Left cardiac atrium (tissue), 4 donors: ENCODE measurements at regions not wholly inside any gene's neighbourhood (a gene's known extent, or its start where the extent isn't known, plus 50 kb on each side); places are given as distances from the start of the nearest gene placed in this dataset.

Experiments used
- ATAC-seq, 2 donors: fragments of 200-7000 bp; cut with Tn5 transposase; one replicate each; pipeline ENCODE4 v1.9.1; 2020; ENCODE audit warnings: mild to moderate bottlenecking in 2 of 2, moderate library complexity in 2 of 2
- DNase-seq: peaks from one replicate; pipeline ENCODE4 v3.0.0-alpha.2; 2020
- intact Hi-C, 2 donors: fragments of 100-400 bp; cut with DNase I; formaldehyde crosslinking; loops; one replicate each; pipeline versions ENCODE4 v1.14.1 to v1.15.1; 2022 to 2023
- donor health status: DM: no; HTN: yes; CAD: no.
- donor health status: DM: no; HTN: yes; CAD: no; lungs with severe emphysema.
- donor health status: DM: yes; HTN: yes; CAD: no.
- donor health status: Dilated cardiomyopathy.

- DNase-seq, result no peak
- no peak for ATAC-seq
- intact Hi-C loops, result no loop called here
Observed at GRCh38 chr11:80065086-80065485, 624.3 kb upstream of the TENM4 start.

DNA sequence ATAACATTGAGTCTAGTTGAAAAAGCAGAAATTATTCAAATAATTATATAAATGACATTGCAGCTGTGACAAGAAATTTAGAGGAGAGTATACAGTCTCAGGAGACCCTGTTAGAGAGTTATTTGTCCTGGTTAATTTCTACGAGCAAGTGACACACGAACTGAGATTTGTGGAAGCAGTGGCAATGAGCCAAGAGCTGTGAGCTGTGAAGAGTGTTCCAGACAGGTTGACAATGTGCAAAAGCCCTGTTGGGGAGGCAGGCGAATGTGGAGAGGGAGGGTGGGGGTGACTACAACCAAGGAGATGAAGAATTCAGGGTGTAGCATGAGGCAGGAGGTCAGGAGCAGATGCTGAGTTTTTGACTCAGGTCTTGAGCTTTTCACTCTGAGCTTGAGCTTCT, 620.2 kb upstream of the TENM4 start:
- ATAC-seq, result no peak
- intact Hi-C loops, result no loop called here
- DNase-seq, result no peak

DNA sequence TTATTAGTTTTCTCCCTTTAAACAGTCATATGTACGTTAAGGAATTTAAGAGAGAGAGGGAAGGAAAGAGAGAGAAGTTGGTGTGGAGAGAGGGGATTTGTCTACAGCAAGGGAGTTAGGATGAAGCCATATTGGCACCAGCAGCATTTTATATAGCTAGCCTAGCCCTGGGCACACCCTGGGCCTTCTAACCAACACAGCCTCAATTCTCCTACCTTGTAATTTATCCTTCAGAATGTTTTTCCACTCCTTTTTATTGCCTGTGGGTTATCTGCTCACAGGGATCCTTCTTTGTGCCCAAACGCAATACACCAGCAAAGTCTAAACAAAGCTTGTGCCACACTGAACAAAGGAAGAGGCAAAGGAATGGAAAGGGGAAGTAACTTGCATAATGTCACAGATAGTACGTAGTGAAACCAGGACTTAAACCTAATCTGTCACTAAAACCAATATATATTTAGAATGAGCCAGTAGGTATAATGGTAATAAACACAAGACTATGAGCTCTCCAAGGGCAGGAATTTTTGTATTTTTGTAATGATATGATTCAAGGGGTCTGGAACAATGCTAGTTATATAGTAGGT, 613.8 kb upstream of the TENM4 start:
- intact Hi-C loops, result no loop called here
- ATAC-seq (no peak), DNase-seq (no peak)

- ATAC-seq, result peak; percentile 35 to 77
- intact Hi-C loops, result no loop called here
- no peak for DNase-seq
Observed at GRCh38 chr11:80048513-80048912, 607.7 kb upstream of the TENM4 start.

DNA sequence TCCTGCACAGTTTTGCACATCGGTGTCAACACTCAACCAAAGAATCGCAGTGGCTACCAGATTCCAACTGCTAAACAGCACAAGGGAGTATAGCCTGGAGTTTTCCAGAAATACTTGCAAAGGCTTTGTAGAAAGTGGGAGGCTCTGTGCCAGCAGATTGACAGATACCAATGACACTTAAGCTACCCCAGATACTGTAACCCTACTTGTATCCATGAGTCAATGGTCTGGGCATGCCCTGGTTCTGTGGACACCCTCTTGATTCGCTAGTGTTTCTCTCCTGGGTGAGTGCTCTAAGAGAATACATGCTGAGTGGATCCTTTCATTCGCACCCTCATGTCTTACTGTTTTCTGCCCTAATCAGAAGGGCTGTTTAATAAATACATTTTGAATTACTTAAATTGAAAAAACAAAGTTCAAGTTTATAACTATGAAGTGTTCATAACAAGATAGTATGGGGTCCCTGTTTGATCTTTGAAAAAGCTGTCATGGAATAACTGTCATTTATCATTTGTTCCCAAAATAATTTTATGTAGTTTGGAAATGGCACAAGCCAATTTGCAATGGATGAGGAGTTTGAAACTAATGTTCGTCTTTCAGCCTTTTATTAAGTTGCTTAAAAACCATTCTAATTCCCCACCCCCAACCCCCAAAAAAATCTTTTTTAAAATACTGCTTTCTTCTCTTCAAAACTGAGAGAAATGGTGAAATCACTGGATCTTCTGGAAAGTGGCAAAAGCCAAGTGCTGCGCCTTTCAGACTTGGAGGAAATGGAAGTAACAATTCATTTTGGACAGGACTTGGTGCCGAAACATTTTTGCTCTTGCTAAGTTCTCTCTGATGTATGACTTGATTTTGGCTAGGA, 600.5 kb upstream of the TENM4 start:
- no peak for DNase-seq
- no peak for ATAC-seq
- intact Hi-C loops, result no loop called here

DNA sequence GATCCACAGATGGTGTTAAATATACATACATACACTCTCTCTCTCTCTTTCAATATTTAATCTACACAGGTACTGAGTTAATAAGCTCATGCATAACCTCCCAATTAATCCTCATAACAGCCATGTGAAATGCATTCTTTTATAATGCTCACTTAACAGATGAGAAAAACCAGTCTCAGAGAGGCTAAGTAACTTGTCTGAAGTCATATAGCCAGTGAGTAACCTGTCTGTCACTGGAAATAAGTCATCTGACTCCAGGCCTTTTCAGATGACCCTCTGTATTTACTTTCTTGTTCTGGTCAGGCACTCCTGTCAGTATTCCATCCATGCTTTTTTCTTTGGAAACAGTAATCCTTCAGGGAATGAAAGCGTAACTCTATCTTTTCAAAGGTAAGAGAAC, 594.0 kb upstream of the TENM4 start:
- no peak for DNase-seq
- intact Hi-C loops, result no loop called here
- ATAC-seq, result no peak

GRCh38 chr11:80031014-80031600, 590.3 kb upstream of the TENM4 start:
- ATAC-seq (no peak), DNase-seq (no peak)
- intact Hi-C loops, result no loop called here

- no peak for DNase-seq
- no peak for ATAC-seq
- intact Hi-C loops, result no loop called here
Observed at GRCh38 chr11:80028998-80029397, 588.2 kb upstream of the TENM4 start.

- intact Hi-C loops, result no loop called here
- ATAC-seq, result no peak
- no peak for DNase-seq
Observed at GRCh38 chr11:80024119-80024518, 583.3 kb upstream of the TENM4 start.

- DNase-seq, result no peak
- ATAC-seq, result no peak
- intact Hi-C loops, result no loop called here
Observed at GRCh38 chr11:80023386-80023785, 582.6 kb upstream of the TENM4 start.

GRCh38 chr11:80010536-80010935, 569.7 kb upstream of the TENM4 start:
- ATAC-seq (no peak), DNase-seq (no peak)
- intact Hi-C loops, result no loop called here

DNA sequence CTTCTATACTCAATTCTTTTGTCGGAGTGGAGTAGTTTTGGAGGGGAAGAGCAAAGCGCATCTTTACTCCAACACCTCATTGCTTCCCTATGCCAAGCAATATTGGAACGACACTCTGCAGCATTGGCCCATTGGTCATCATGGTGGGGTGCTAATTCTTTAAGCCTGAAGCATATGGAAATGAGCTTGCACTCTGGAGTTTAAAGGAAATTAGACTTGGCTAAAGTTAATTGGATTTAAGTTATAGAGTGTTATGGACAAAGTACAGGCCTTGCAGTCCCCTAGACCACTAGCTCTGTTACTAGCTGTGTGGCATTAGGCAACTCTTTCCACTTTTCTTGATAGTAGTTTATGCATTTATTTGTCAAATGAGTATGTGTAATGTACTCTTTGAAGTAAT, 568.3 kb upstream of the TENM4 start:
- no peak for ATAC-seq
- intact Hi-C loops, result no loop called here
- DNase-seq, result no peak

DNA sequence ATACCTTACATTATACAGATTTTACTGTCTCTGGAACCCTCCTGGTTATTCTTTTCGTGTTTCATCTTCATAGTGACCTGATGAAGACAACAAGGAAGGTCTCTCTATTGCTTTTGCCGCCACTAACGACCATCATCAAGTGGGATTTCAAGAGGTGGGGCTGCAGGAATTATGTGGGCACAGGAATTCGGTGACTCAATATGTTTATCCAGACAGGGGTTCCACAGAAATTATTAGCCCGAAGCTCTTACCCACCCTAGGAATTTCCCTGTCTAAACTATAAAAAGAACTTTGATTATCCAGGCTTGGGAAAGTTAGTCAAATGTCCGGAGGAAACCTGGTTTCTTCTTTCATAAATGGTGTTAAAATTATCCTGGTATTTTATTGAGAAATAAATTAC, 566.8 kb upstream of the TENM4 start:
- intact Hi-C loops, result no loop called here
- DNase-seq (no peak), ATAC-seq (no peak)

DNA sequence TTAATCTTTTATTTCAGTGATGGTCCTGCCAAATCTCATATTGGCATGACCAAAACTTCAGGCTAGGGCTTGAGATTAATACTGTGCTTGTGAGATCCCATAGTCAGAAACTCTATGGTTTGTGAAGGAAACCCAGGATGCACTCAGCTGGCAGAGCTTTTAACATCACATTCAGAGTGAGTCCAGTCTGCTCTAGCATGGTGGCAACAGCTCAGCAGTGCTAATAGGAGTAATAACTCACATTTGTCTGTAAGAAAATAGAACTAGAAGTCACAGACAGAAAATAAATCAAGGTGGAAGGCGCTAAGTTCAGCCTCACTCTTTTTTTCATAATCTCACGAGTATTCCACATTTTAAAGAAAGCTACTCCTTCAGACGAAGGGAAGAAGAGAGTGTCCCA, 549.3 kb upstream of the TENM4 start:
- no peak for DNase-seq
- intact Hi-C loops, result no loop called here
- ATAC-seq, result no peak

DNA sequence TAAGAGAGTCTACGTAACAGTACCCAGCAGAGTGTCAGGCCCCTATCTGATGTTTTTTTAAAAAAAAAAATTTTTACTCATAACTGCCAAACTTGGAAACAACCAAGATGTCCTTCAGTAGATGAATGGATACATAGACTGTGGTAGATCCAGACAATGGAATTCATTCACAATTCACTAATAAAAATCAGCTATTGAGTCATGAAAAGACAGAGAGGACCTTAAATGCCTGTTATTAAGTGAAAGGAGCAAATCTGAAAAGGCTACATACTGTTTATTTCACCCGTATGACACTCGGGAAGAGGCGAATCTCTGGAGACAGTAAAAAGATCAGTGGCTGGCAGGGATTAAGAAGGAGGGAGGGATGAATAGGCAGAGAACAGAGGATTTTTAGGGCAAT, 541.4 kb upstream of the TENM4 start:
- intact Hi-C loops, result no loop called here
- DNase-seq (no peak), ATAC-seq (no peak)

- ATAC-seq (no peak), DNase-seq (no peak)
- intact Hi-C loops, result no loop called here
Observed at GRCh38 chr11:79980916-79981315, 540.1 kb upstream of the TENM4 start.

- ATAC-seq, result peak; percentile 53 to 70
- intact Hi-C loops, result no loop called here
- DNase-seq, result no peak
Observed at GRCh38 chr11:79973721-79974617, 533.1 kb upstream of the TENM4 start.

DNA sequence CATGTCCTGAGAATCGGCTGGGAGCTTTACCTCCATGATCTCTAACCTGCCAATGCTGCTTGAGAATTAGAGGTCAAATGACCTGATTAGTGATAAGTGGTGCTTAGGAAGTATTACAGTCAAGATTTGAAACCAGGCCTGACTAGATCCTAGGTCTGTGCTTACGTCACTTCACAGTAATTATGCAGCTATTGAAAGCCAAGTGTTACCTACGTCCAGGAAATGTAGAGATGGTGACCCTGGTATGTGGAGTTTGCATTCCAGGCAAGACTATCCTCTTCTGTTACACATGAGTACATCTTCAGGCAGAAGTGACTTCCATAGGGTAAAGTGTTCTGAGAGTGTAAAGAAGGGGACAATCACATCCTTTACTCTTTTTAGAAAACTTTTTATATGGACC, 530.4 kb upstream of the TENM4 start:
- ATAC-seq (no peak), DNase-seq (no peak)
- intact Hi-C loops, result no loop called here

DNA sequence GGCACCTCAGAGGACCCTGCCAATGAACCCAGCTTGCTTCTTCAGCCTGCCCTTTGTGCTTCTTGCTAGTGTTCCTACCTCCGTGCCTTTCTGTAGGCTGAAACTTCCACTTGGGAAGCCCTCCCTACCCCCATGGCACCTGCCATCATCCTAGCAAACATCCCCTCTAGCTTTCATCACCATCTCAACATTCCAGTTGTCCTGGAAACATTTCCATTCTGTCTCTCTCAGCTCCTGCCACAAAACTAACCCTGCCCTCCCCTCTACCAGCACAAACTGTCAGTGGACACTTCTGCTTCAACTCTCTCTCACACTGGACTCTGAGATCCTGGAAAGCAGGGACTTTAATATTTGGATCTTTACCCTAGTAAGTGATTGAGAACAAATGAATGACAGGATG, 525.8 kb upstream of the TENM4 start:
- ATAC-seq, result no peak
- DNase-seq, result no peak
- intact Hi-C loops, result no loop called here
